ENCODE measurements at regions not wholly inside any gene's neighbourhood (a gene's known extent, or its start where the extent isn't known, plus 50 kb on each side); places are given as distances from the start of the nearest gene placed in this dataset.
A peak's percentile ranks its signal among the peaks of the same experiment; 100 is the strongest.
"Not testable (repeated sequence)": the region's sequence is repeated elsewhere in the genome, so short reads cannot be mapped to it uniquely, and the experiment has no call there.

DNA sequence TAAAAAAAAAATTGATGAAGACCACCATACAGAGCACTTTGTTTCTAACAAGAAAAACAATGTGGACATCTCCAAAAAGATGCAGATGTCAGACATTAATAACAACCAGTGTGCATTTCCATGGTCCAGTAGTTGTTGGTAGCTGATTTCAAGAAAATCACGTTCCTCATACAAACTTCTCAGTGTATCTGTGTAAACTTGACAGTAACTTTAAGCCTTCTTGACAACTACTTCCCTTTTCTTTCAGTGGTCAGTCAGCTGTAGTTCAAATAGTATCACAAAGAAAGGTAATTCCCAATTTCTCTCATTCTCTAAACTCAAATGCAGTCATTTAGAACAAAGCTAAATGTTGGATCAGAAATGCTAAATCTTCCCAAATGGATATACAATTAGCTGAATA, 879.9 kb downstream of the AMY1C start:
- Histone ChIP-seq H3K36me3 (ENCODE audit: control insufficient read depth, low read depth, low read length) (no peaks in the 10 kb centered on the region), H3K9me3 (ENCODE audit: control insufficient read depth, low read depth, low read length) (no peaks in the 10 kb centered on the region), H3K9ac (ENCODE audit: low read length) (no peak overlapping the region), H3K4me3 (ENCODE audit: low read length) (no peak overlapping the region), H3K4me1 (ENCODE audit: control insufficient read depth, low read depth, low read length) (no peaks in the 10 kb centered on the region), H3K27me3 (ENCODE audit: control insufficient read depth, insufficient read depth, low read length) (no peaks in the 10 kb centered on the region), H3K27ac (ENCODE audit: low read length) (no peak overlapping the region)

DNA sequence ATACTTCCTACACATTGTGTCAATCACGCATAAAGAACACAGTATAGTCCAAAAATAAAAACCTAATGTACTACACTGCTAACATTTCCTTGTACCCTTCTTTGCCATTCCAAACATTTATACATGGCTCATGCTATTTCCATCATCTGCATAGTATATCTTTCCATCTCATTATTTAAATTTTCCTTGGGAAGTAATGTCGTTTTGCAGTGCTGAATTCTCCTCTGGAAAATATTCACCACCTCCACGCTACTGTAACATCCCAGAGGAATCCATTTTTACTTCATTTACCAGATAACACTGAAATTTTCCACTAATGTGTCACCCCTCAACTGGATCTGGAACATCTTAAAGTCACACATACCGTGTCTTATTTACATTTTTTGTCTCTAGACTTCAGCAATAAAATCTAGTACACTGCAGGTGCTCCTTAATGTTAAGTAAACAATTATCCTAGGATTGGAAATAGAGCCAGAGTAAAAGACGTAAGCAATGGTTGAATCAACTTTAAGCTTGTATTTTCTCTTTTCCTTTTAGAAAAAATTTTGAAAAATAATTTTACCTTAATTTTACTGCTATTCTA, 881.0 kb downstream of the AMY1C start:
- Histone ChIP-seq H3K9ac (ENCODE audit: low read length) (no peak overlapping the region), H3K27ac (ENCODE audit: low read length) (no peak overlapping the region), H3K27me3 (ENCODE audit: control insufficient read depth, insufficient read depth, low read length) (no peaks in the 10 kb centered on the region), H3K4me1 (ENCODE audit: control insufficient read depth, low read depth, low read length) (no peaks in the 10 kb centered on the region), H3K9me3 (ENCODE audit: control insufficient read depth, low read depth, low read length) (no peaks in the 10 kb centered on the region), H3K36me3 (ENCODE audit: control insufficient read depth, low read depth, low read length) (no peaks in the 10 kb centered on the region), H3K4me3 (ENCODE audit: low read length) (no peak overlapping the region)

DNA sequence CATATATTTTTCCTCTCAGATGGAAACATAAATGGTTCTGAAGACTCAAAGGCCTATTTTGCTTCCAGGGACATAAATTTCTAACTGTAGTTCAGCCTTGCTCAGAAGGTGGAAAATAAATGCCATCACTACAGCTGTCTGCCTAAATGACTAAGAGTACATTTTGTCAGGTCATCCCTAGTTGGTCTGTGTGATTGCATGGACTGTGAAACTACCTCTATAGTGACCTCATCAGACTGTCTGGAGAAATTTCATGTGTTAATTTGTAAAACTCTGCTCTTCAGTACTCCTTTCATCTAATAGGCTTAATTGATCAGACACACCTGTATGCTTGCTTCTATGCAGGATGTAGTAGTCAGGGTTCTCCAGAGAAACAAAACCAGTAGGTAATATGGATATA, 886.9 kb downstream of the AMY1C start:
- no peaks in the 10 kb centered on the region for H3K36me3 ChIP-seq (ENCODE audit: control insufficient read depth, low read depth, low read length)
- H3K4me1 ChIP-seq (ENCODE audit: control insufficient read depth, low read depth, low read length), result no peaks in the 10 kb centered on the region
- no peaks in the 10 kb centered on the region for H3K9me3 ChIP-seq (ENCODE audit: control insufficient read depth, low read depth, low read length)
- H3K27me3 ChIP-seq (ENCODE audit: control insufficient read depth, insufficient read depth, low read length), result no peaks in the 10 kb centered on the region
- H3K9ac ChIP-seq (ENCODE audit: low read length), result no peak overlapping the region
- H3K27ac ChIP-seq (ENCODE audit: low read length), result no peak overlapping the region
- no peak overlapping the region for H3K4me3 ChIP-seq (ENCODE audit: low read length)

DNA sequence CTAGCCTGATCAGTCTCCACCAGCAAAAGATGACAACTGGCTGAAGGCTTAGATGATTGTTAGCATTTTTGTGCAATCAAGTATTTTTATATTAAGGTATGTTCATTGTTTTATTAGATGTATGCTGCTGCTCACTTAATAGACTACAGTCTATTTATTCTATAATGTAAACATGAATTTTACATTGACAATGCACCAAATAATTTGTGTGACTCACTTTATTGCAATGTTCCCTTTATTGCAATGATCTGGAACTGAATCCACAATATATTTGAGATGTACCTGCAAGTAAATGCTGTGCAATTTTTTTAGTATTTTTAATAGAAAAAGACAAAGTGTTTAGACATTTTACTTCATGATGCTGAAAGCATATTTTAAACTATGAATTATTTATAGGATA, 896.5 kb downstream of the AMY1C start:
- Histone ChIP-seq H3K27ac (ENCODE audit: low read length) (no peak overlapping the region), H3K9ac (ENCODE audit: low read length) (no peak overlapping the region), H3K36me3 (ENCODE audit: control insufficient read depth, low read depth, low read length) (no peaks in the 10 kb centered on the region), H3K4me1 (ENCODE audit: control insufficient read depth, low read depth, low read length) (no peaks in the 10 kb centered on the region), H3K27me3 (ENCODE audit: control insufficient read depth, insufficient read depth, low read length) (no peaks in the 10 kb centered on the region), H3K9me3 (ENCODE audit: control insufficient read depth, low read depth, low read length) (no peaks in the 10 kb centered on the region), H3K4me3 (ENCODE audit: low read length) (no peak overlapping the region)

DNA sequence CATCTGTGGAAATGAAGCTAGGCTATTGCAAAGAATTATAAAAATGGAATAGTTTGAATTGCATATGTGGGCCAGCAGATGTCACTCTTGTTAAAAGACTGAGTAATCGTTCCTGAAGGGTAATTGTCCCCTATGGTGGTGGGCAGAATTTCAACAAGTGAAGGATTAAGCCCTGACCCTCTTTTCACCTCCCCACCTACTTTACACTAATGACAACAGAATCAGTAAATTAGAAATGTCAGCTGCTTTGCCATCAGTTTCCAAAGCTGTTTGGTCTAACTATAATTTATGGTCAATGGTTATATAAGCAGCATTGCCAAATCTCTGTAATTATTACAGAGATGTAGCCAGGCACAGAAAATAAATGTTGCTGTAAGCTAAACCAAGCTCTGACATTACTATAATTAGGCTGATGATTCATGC, 898.6 kb downstream of the AMY1C start:
- Histone ChIP-seq H3K27ac (ENCODE audit: low read length) (no peak overlapping the region), H3K36me3 (ENCODE audit: control insufficient read depth, low read depth, low read length) (no peaks in the 10 kb centered on the region), H3K9ac (ENCODE audit: low read length) (no peak overlapping the region), H3K4me3 (ENCODE audit: low read length) (no peak overlapping the region), H3K27me3 (ENCODE audit: control insufficient read depth, insufficient read depth, low read length) (no peaks in the 10 kb centered on the region), H3K9me3 (ENCODE audit: control insufficient read depth, low read depth, low read length) (no peaks in the 10 kb centered on the region), H3K4me1 (ENCODE audit: control insufficient read depth, low read depth, low read length) (peaks cover 2% of the 10 kb centered on the region)

DNA sequence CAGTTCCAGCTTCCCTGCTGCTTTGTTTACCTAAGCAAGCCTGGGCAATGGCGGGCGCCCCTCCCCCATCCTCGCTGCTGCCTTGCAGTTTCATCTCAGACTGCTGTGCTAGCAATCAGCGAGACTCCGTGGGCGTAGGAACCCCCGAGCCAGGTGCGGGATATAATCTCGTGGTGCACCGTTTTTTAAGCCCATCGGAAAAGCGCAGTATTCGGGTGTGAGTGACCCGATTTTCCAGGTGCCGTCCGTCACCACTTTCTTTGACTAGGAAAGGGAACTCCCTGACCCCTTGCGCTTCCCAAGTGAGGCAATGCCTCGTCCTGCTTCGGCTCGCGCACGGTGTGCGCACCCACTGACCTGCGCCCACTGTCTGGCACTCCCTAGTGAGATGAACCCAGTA, 914.7 kb downstream of the AMY1C start:
- H3K27ac ChIP-seq (ENCODE audit: low read length), result not testable (repeated sequence)
- H3K4me3 ChIP-seq (ENCODE audit: low read length), result peak overlapping the region; percentile 21

DNA sequence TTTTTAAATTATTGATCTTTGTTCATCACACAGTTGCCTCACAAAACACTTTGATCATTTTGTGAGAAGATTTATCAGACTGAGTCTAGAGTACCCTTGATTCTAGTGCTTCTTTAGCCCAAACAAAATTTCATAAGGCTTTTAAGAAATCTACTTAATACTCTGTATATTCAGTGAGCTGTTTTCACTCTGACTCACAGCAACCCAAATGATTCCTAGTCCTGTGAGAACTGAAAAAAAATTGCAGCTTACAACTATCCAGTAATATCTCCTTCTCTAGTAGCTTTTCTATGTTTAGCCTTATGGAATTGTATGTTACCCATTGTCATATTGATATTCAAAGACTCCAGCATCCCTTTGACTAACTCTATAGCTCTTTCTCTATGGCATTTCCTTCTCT, 915.6 kb downstream of the AMY1C start:
- Histone ChIP-seq H3K9ac (ENCODE audit: low read length) (no peak overlapping the region), H3K36me3 (ENCODE audit: control insufficient read depth, low read depth, low read length) (no peaks in the 10 kb centered on the region), H3K27me3 (ENCODE audit: control insufficient read depth, insufficient read depth, low read length) (no peaks in the 10 kb centered on the region), H3K4me3 (ENCODE audit: low read length) (no peak overlapping the region), H3K9me3 (ENCODE audit: control insufficient read depth, low read depth, low read length) (no peaks in the 10 kb centered on the region), H3K27ac (ENCODE audit: low read length) (no peak overlapping the region), H3K4me1 (ENCODE audit: control insufficient read depth, low read depth, low read length) (no peaks in the 10 kb centered on the region)

More for the DNA sequence above, 914.7 kb downstream of the AMY1C start:
- not testable (repeated sequence) for H3K36me3 ChIP-seq (ENCODE audit: control insufficient read depth, low read depth, low read length); H3K4me1 ChIP-seq (ENCODE audit: control insufficient read depth, low read depth, low read length); H3K9ac ChIP-seq (ENCODE audit: low read length); H3K27me3 ChIP-seq (ENCODE audit: control insufficient read depth, insufficient read depth, low read length); H3K9me3 ChIP-seq (ENCODE audit: control insufficient read depth, low read depth, low read length)

DNA sequence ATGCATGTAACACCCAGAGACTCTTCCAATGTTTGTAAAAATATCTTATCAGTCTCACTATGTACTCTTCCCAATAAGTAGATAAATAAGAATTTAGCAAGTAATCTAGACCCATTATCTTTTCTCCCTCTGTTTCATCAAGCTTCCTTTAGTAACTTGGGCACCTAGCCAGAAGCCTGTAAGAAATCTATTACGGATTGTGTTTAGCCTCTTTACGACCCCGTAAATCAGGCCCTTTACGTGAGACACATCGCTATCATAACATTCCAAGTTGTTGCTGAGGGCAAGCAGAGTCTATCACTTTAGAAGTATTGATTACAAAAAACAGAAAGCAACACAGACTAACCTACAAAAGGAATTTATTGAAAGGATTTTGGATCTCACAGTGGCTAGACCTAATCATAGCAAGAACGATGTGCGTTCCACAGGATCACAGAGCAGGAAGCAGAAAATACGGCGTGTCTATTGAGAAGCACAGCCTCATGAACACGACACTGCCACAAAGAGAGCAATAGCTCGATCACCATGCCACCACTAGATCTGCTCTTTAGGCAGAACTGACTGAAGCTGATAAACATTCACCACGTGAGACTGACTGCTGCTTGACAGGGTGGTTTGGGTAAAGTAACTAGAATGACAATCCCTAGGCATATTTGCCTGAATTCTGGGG, 922.1 kb downstream of the AMY1C start:
- H3K4me3 ChIP-seq (ENCODE audit: low read length), result no peak overlapping the region
- H3K9ac ChIP-seq (ENCODE audit: low read length), result no peak overlapping the region
- no peak overlapping the region for H3K27ac ChIP-seq (ENCODE audit: low read length)
- no peaks in the 10 kb centered on the region for H3K4me1 ChIP-seq (ENCODE audit: control insufficient read depth, low read depth, low read length)
- no peaks in the 10 kb centered on the region for H3K36me3 ChIP-seq (ENCODE audit: control insufficient read depth, low read depth, low read length)
- no peaks in the 10 kb centered on the region for H3K9me3 ChIP-seq (ENCODE audit: control insufficient read depth, low read depth, low read length)
- H3K27me3 ChIP-seq (ENCODE audit: control insufficient read depth, insufficient read depth, low read length), result no peaks in the 10 kb centered on the region

DNA sequence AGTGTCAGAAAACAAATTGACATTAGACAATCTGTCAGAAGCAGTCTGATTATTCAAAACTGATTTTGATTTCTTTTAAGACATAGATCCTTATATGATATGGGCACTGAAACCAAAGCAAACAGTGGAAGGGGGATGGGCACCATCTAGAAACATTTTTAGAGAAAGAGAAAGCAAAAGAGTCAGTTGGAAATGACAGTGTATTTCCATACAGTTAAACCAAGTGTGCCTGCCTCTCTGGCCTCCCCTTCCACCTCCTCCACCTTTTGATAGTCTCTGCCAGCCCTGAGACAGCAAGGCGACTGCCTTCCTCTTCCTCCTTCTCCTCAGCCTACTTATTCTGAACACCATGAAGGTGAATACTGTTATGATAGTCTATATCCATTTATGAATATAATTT, 949.7 kb downstream of the AMY1C start:
- Histone ChIP-seq H3K27me3 (ENCODE audit: control insufficient read depth, insufficient read depth, low read length) (no peaks in the 10 kb centered on the region), H3K9me3 (ENCODE audit: control insufficient read depth, low read depth, low read length) (no peaks in the 10 kb centered on the region), H3K27ac (ENCODE audit: low read length) (no peak overlapping the region), H3K36me3 (ENCODE audit: control insufficient read depth, low read depth, low read length) (no peaks in the 10 kb centered on the region), H3K4me3 (ENCODE audit: low read length) (no peak overlapping the region), H3K9ac (ENCODE audit: low read length) (no peak overlapping the region), H3K4me1 (ENCODE audit: control insufficient read depth, low read depth, low read length) (no peaks in the 10 kb centered on the region)

DNA sequence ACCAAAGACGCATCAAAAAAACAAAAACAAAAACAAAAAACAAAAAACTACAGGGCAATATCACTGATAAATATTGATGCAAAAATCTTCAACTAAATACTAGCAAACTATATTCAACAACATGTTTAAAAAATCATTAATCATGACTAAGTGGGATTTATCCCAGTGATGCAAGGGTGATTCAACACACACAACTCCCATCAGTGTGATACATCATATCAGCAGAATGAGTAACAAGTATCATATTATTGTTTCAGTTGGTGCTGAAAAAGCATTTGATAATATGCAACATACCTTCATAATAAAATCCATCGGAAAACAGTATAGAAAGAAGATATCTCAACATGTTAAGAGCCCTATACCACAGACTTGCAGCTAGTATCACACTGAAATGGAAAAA, 953.0 kb downstream of the AMY1C start:
- no peaks in the 10 kb centered on the region for H3K4me1 ChIP-seq (ENCODE audit: control insufficient read depth, low read depth, low read length)
- H3K9me3 ChIP-seq (ENCODE audit: control insufficient read depth, low read depth, low read length), result no peaks in the 10 kb centered on the region
- H3K27ac ChIP-seq (ENCODE audit: low read length), result no peak overlapping the region
- H3K4me3 ChIP-seq (ENCODE audit: low read length), result no peak overlapping the region
- no peak overlapping the region for H3K9ac ChIP-seq (ENCODE audit: low read length)
- H3K36me3 ChIP-seq (ENCODE audit: control insufficient read depth, low read depth, low read length), result no peaks in the 10 kb centered on the region
- H3K27me3 ChIP-seq (ENCODE audit: control insufficient read depth, insufficient read depth, low read length), result no peaks in the 10 kb centered on the region

DNA sequence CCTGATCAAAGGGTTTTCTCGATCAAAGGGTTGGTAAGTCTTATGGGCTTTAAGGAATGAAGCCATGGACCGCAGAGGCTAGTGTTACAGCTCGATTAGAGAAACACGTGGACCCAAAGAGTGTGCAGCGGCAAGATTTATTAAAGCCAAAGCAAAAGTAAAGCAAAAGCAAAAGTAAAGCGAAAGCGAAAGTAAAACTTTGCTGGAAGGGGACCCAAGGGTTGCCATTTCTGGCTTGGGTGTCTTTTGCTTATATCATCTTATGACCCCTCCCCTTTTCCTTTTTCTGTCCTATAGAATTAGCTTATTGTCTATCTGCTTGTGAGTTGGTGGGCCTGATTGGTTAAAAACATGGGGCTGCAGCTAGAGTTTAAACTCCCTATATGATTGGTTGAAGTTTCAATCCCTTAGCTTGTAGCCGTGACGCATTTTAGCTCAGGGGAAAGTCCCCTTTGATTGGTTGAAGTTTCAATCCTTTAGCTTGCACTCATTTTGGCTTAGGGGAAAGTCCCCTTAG, 957.0 kb downstream of the AMY1C start:
- Histone ChIP-seq H3K36me3 (ENCODE audit: control insufficient read depth, low read depth, low read length) (no peaks in the 10 kb centered on the region), H3K4me3 (ENCODE audit: low read length) (no peak overlapping the region), H3K27ac (ENCODE audit: low read length) (no peak overlapping the region), H3K9me3 (ENCODE audit: control insufficient read depth, low read depth, low read length) (no peaks in the 10 kb centered on the region), H3K9ac (ENCODE audit: low read length) (no peak overlapping the region), H3K4me1 (ENCODE audit: control insufficient read depth, low read depth, low read length) (no peaks in the 10 kb centered on the region), H3K27me3 (ENCODE audit: control insufficient read depth, insufficient read depth, low read length) (no peaks in the 10 kb centered on the region)

DNA sequence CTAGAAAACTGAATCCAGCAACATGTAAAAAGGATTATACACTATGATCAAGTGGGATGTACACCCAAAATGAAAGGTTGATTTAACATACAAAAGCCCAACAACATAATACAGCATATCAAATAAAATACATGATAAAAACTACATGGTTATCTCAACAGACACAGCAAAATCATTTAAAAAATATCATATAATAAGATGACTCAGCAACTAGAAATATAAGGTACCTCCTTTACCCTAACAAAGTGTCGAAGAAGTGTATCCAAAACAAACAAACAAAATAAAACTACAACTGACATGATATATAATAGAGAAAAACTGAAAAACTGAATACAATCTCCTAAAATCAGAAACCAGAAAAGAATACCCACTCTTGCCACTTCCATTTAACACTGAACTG, 969.1 kb downstream of the AMY1C start:
- Histone ChIP-seq H3K9ac (ENCODE audit: low read length) (no peak overlapping the region), H3K4me1 (ENCODE audit: control insufficient read depth, low read depth, low read length) (no peaks in the 10 kb centered on the region), H3K4me3 (ENCODE audit: low read length) (no peak overlapping the region)

More for the DNA sequence above, 969.1 kb downstream of the AMY1C start:
- no peak overlapping the region for H3K27ac ChIP-seq (ENCODE audit: low read length)
- no peaks in the 10 kb centered on the region for H3K36me3 ChIP-seq (ENCODE audit: control insufficient read depth, low read depth, low read length)
- no peaks in the 10 kb centered on the region for H3K27me3 ChIP-seq (ENCODE audit: control insufficient read depth, insufficient read depth, low read length)
- no peaks in the 10 kb centered on the region for H3K9me3 ChIP-seq (ENCODE audit: control insufficient read depth, low read depth, low read length)

Data from iPS-18a (cell line).